Right atrium auricular region (tissue), 2 donors: ENCODE measurements at regions not wholly inside any gene's neighbourhood (a gene's known extent, or its start where the extent isn't known, plus 50 kb on each side); places are given as distances from the start of the nearest gene placed in this dataset.

ENCODE experiments used
- DNase-seq: peaks from one replicate; pipeline ENCODE4 v3.0.0-alpha.2; 2019; ENCODE audit warnings: low spot score
- H3K27ac ChIP-seq, 2 donors: fragments of 200-600 bp; sonication (generic); 1 replicate in 1 of 2; 2 replicates in 1 of 2; pipeline ENCODE4 v1.5.1; 2016 to 2019
- H3K27me3 ChIP-seq, 2 donors: fragments of 200-600 bp; sonication (generic); one replicate each; pipeline versions ENCODE4 v1.5.1 to v1.6.0; 2017 to 2019
- H3K36me3 ChIP-seq: fragments of 200-600 bp; sonication (generic); one replicate; pipeline ENCODE4 v1.5.1; 2016
- H3K4me1 ChIP-seq, 2 donors: fragments of 200-600 bp; sonication (generic); one replicate each; pipeline versions ENCODE4 v1.5.1 to v1.6.0; 2017 to 2019
- H3K4me3 ChIP-seq, 2 donors: fragments of 200-600 bp; sonication (generic); 1 replicate in 1 of 2; 2 replicates in 1 of 2; pipeline ENCODE4 v1.5.1; 2017 to 2019; ENCODE audit warnings: mild to moderate bottlenecking in 1 of 2, moderate library complexity in 1 of 2
- H3K9me3 ChIP-seq, 2 donors: fragments of 200-600 bp; sonication (generic); one replicate each; pipeline ENCODE4 v1.5.1; 2019
- CTCF ChIP-seq, 2 donors: fragments of 200-600 bp; sonication (generic); IDR thresholded peaks; one replicate each; pipeline ENCODE4 v1.5.1; 2019; ENCODE audit warnings: antibody characterized with exemption in 2 of 2

- Histone ChIP-seq H3K4me3 (no peak overlapping the region), H3K27me3 (no peaks in the 10 kb centered on the region), H3K4me1 (no peaks in the 10 kb centered on the region), H3K9me3 (no peaks in the 10 kb centered on the region), H3K27ac (no peak overlapping the region), H3K36me3 (no peaks in the 10 kb centered on the region)
- DNase-seq = no peak
- no peak for TF ChIP-seq CTCF (IDR thresholded peaks at IDR 0.05)
Measured at GRCh38 chr14:71408362-71409030, 501.2 kb downstream of the PCNX1 start.

GRCh38 chr14:71410578-71411284 is 503.5 kb downstream of the PCNX1 start:
- H3K27ac ChIP-seq = no peak overlapping the region
- no peaks in the 10 kb centered on the region for H3K4me1 ChIP-seq
- H3K9me3 ChIP-seq = no peaks in the 10 kb centered on the region
- no peak for DNase-seq
- no peaks in the 10 kb centered on the region for H3K36me3 ChIP-seq
- no peaks in the 10 kb centered on the region for H3K27me3 ChIP-seq
- TF ChIP-seq CTCF (IDR thresholded peaks at IDR 0.05) = no peak
- H3K4me3 ChIP-seq = no peak overlapping the region

GRCh38 chr14:71411285-71411595 is 504.0 kb downstream of the PCNX1 start:
- no peak for DNase-seq
- H3K27ac ChIP-seq = no peak overlapping the region
- no peaks in the 10 kb centered on the region for H3K4me1 ChIP-seq
- H3K36me3 ChIP-seq = no peaks in the 10 kb centered on the region
- H3K9me3 ChIP-seq = no peaks in the 10 kb centered on the region
- H3K27me3 ChIP-seq = no peaks in the 10 kb centered on the region
- no peak for TF ChIP-seq CTCF (IDR thresholded peaks at IDR 0.05)
- H3K4me3 ChIP-seq = no peak overlapping the region

- Histone ChIP-seq H3K4me3 (no peak overlapping the region), H3K27ac (no peak overlapping the region), H3K4me1 (no peaks in the 10 kb centered on the region), H3K9me3 (no peaks in the 10 kb centered on the region), H3K27me3 (no peaks in the 10 kb centered on the region), H3K36me3 (no peaks in the 10 kb centered on the region)
- DNase-seq = no peak
- no peak for TF ChIP-seq CTCF (IDR thresholded peaks at IDR 0.05)
Measured at GRCh38 chr14:71411738-71412137, 504.5 kb downstream of the PCNX1 start.

- H3K27ac ChIP-seq = no peak overlapping the region
- no peaks in the 10 kb centered on the region for H3K4me1 ChIP-seq
- H3K36me3 ChIP-seq = no peaks in the 10 kb centered on the region
- no peak overlapping the region for H3K4me3 ChIP-seq
- DNase-seq = no peak
- no peak for TF ChIP-seq CTCF (IDR thresholded peaks at IDR 0.05)
- H3K9me3 ChIP-seq = no peaks in the 10 kb centered on the region
- no peaks in the 10 kb centered on the region for H3K27me3 ChIP-seq
Measured at GRCh38 chr14:71414631-71415403, 507.6 kb downstream of the PCNX1 start.
